GM10248 (cell line): ENCODE measurements at regions not wholly inside any gene's neighbourhood (a gene's known extent, or its start where the extent isn't known, plus 50 kb on each side); places are given as distances from the start of the nearest gene placed in this dataset.

Experiments used
- CTCF ChIA-PET: fragments of 300-600 bp; sonication (Branson Sonifier 250); formaldehyde crosslinking; extraction: SDS; loops from one replicate; lab custom pipeline; 2021; ENCODE audit warnings: antibody characterized with exemption; lab: Yijun Ruan, JAX
- POLR2A ChIA-PET: fragments of 350-650 bp; sonication (Branson Sonifier 250); formaldehyde crosslinking; extraction: SDS; loops from one replicate; lab custom pipeline; 2020; ENCODE audit warnings: antibody characterized with exemption; lab: Yijun Ruan, JAX
- DNase-seq: peaks from one replicate; pipeline ENCODE4 v3.0.0; 2012; ENCODE audit errors: extremely low spot score
- CTCF ChIP-seq: IDR thresholded peaks from 2 replicates; pipeline ENCODE4 v1.5.1; 2012; ENCODE audit warnings: mild to moderate bottlenecking, low read depth; ENCODE audit errors: extremely low read depth, missing control alignments, control extremely low read depth

- POLR2A ChIA-PET = no interaction called here
- DNase-seq = no peak
- TF ChIP-seq CTCF = no peak
- CTCF ChIA-PET = interaction anchor here (0.9 to 1.3 kb wide), 3 partner anchors 8 to 34 kb away, joined by 3 to 4 read pairs (median 3); no protein-coding TSS in a partner anchor
Measured at GRCh38 chr2:12271589-12271984, 445.1 kb upstream of the TRIB2 start.

DNA sequence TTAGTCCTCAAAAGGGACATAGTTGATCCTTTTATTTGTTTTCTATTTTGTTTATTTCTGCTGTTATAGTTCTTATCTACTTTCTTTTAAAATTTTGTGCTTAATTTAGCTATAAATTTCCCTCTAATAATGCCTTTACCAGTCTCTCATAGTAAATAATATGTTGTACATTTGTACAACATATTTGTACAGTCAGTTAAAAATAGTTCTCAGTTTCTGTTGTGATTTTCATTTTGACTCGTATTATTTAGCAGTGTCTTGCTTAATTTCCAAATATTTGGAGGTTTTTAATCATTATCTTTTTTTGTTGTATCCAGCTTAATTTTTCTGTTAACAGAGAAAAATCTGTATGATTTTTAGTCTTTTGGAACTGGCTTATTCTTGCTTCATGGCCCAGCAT lies 443.6 kb upstream of the TRIB2 start:
- DNase-seq = no peak
- ChIA-PET CTCF (interaction anchor here (1.0 kb wide), 1 partner anchor 23 kb away, joined by 3 read pairs; no protein-coding TSS in a partner anchor), POLR2A (no interaction called here)
- no peak for TF ChIP-seq CTCF

DNA sequence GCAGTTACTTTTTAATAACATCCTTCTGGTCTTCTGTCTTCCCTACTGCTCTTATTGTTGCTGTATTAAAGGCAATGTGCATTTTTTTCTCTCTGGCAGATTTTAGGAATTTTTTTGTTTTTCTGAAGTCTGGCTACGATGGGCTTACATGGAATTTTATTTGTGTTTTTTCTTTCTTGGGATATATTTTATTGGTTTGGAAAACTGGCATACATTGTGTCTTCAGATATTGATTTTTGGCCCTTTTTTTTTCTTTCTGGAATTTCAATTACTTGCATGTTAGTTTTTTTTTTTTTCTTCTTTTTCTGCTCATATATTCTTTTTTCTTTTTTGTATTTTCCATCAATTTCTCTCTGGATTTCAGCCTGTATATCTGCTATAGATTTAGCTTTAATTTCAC lies 442.1 kb upstream of the TRIB2 start:
- POLR2A ChIA-PET = no interaction called here
- CTCF ChIA-PET = no interaction called here
- DNase-seq = no peak
- no peak for TF ChIP-seq CTCF

GRCh38 chr2:12277241-12278034 lies 439.3 kb upstream of the TRIB2 start:
- ChIA-PET CTCF (interaction anchor here (1.1 kb wide), 1 partner anchor 9 kb away, joined by 5 read pairs; no protein-coding TSS in a partner anchor), POLR2A (no interaction called here)
- TF ChIP-seq CTCF = no peak
- DNase-seq = no peak

- CTCF ChIA-PET = interaction anchor here (0.9 kb wide), 1 partner anchor 36 kb away, joined by 3 read pairs; no protein-coding TSS in a partner anchor
- TF ChIP-seq CTCF = no peak
- POLR2A ChIA-PET = no interaction called here
- DNase-seq = no peak
Measured at GRCh38 chr2:12278217-12278750, 438.5 kb upstream of the TRIB2 start.

- POLR2A ChIA-PET = no interaction called here
- DNase-seq = no peak
- no peak for TF ChIP-seq CTCF
- CTCF ChIA-PET = no interaction called here
Measured at GRCh38 chr2:12282780-12283695, 433.7 kb upstream of the TRIB2 start.
